HEK293 (cell line): ENCODE measurements at regions not wholly inside any gene's neighbourhood (a gene's known extent, or its start where the extent isn't known, plus 50 kb on each side); places are given as distances from the start of the nearest gene placed in this dataset.

ENCODE experiments used
- CTCF ChIA-PET: fragments of 350-600 bp; formaldehyde crosslinking; extraction: SDS; loops from one replicate; lab custom pipeline; 2021; ENCODE audit warnings: antibody characterized with exemption; lab: Yijun Ruan, JAX
- POLR2A ChIA-PET: fragments of 300-600 bp; formaldehyde crosslinking; extraction: SDS; loops from one replicate; lab custom pipeline; 2020; ENCODE audit warnings: antibody characterized with exemption, inconsistent platforms; lab: Yijun Ruan, JAX
- H3K27ac ChIP-seq: fragments of 200-500 bp; sonication (Bioruptor generic); 2 replicates; pipeline ENCODE4 v1.5.1; 2014; ENCODE audit warnings: low read depth, low read length, control low read depth, inconsistent platforms; ENCODE audit errors: extremely low read depth
- H3K36me3 ChIP-seq, 2 experiments: fragments of 200-500 bp in 1 of 2; sonication (Bioruptor generic) in 1 of 2; 1 replicate in 1 of 2; 2 replicates in 1 of 2; pipeline ENCODE4 v1.5.1; 2014 to 2017; ENCODE audit warnings: inconsistent platforms in 2 of 2, low read length in 2 of 2; ENCODE audit not compliant: control insufficient read depth in 2 of 2, insufficient read depth in 1 of 2
- H3K4me1 ChIP-seq: fragments of 200-500 bp; sonication (Bioruptor generic); 2 replicates; pipeline ENCODE4 v1.5.1; 2014; ENCODE audit warnings: mild to moderate bottlenecking, low read length, inconsistent platforms; ENCODE audit not compliant: control insufficient read depth, insufficient read depth
- H3K4me3 ChIP-seq: 2 replicates; pipeline ENCODE4 v1.5.1; 2011; ENCODE audit warnings: low read depth, mild to moderate bottlenecking, control low read depth, low read length, moderate library complexity
- H3K9me3 ChIP-seq: fragments of 200-500 bp; sonication (Bioruptor generic); 2 replicates; pipeline ENCODE4 v1.5.1; 2014; ENCODE audit warnings: low read depth, low read length, inconsistent platforms; ENCODE audit not compliant: control insufficient read depth, insufficient read depth
- GLIS2 ChIP-seq: fragments of 450-650 bp; formaldehyde crosslinking; IDR thresholded peaks from 2 replicates; pipeline ENCODE4 v1.5.1; 2016; ENCODE audit warnings: missing biosample characterization, missing genetic modification characterization
- HOXC10 ChIP-seq: sonication (generic); formaldehyde crosslinking; IDR thresholded peaks from 2 replicates; pipeline ENCODE4 v1.8.1; 2023; ENCODE audit warnings: mild to moderate bottlenecking, missing genetic modification reagents
- MEIS1 ChIP-seq: sonication (generic); formaldehyde crosslinking; IDR thresholded peaks from 2 replicates; pipeline ENCODE4 v1.8.1; 2022; ENCODE audit warnings: missing genetic modification reagents, mild to moderate bottlenecking, borderline replicate concordance
- MZF1 ChIP-seq: fragments of 450-650 bp; formaldehyde crosslinking; IDR thresholded peaks from 2 replicates; pipeline ENCODE4 v1.5.1; 2017; ENCODE audit warnings: missing biosample characterization, missing genetic modification characterization, borderline replicate concordance
- RBAK ChIP-seq: fragments of 450-650 bp; formaldehyde crosslinking; IDR thresholded peaks from 2 replicates; pipeline ENCODE4 v1.5.1; 2016; ENCODE audit warnings: missing biosample characterization, missing genetic modification characterization
- ZBTB8A ChIP-seq: fragments of 450-650 bp; formaldehyde crosslinking; IDR thresholded peaks from 2 replicates; pipeline ENCODE4 v1.5.1; 2016; ENCODE audit warnings: missing biosample characterization, missing genetic modification characterization
- ZFP3 ChIP-seq: fragments of 450-650 bp; formaldehyde crosslinking; IDR thresholded peaks from 2 replicates; pipeline ENCODE4 v1.5.1; 2016; ENCODE audit warnings: low read depth, missing biosample characterization, missing genetic modification characterization
- ZFP41 ChIP-seq: fragments of 450-650 bp; formaldehyde crosslinking; IDR thresholded peaks from 2 replicates; pipeline ENCODE4 v1.5.1; 2016; ENCODE audit warnings: missing biosample characterization, missing genetic modification characterization, borderline replicate concordance
- ZIC2 ChIP-seq: fragments of 450-650 bp; formaldehyde crosslinking; IDR thresholded peaks from 2 replicates; pipeline ENCODE4 v1.5.1; 2016; ENCODE audit warnings: missing biosample characterization, missing genetic modification characterization
- ZNF366 ChIP-seq: fragments of 450-650 bp; formaldehyde crosslinking; conservative IDR thresholded peaks from 2 replicates; pipeline ENCODE4 v1.5.1; 2016; ENCODE audit warnings: missing biosample characterization, missing genetic modification characterization
- ZNF37A ChIP-seq: fragments of 450-650 bp; IDR thresholded peaks from 2 replicates; pipeline ENCODE4 v1.5.1; 2018; ENCODE audit warnings: missing biosample characterization, missing genetic modification characterization
- ZNF423 ChIP-seq: fragments of 450-650 bp; formaldehyde crosslinking; IDR thresholded peaks from 2 replicates; pipeline ENCODE4 v1.5.1; 2016; ENCODE audit warnings: missing biosample characterization, missing genetic modification characterization
- ZNF549 ChIP-seq: fragments of 450-650 bp; IDR thresholded peaks from 2 replicates; pipeline ENCODE4 v1.5.1; 2018; ENCODE audit warnings: missing biosample characterization, missing genetic modification characterization, mild to moderate bottlenecking, inconsistent platforms, moderate library complexity
- ZNF571 ChIP-seq: fragments of 450-650 bp; formaldehyde crosslinking; IDR thresholded peaks from 2 replicates; pipeline ENCODE4 v1.5.0; 2017; ENCODE audit warnings: missing biosample characterization, missing genetic modification characterization
- ZNF600 ChIP-seq: fragments of 450-650 bp; formaldehyde crosslinking; IDR thresholded peaks from 2 replicates; pipeline ENCODE4 v1.5.1; 2016; ENCODE audit warnings: missing biosample characterization, missing genetic modification characterization
- ZNF785 ChIP-seq: fragments of 450-650 bp; formaldehyde crosslinking; IDR thresholded peaks from 2 replicates; pipeline ENCODE4 v1.5.1; 2016; ENCODE audit warnings: missing biosample characterization, missing genetic modification characterization
- ZNF843 ChIP-seq: fragments of 450-650 bp; formaldehyde crosslinking; IDR thresholded peaks from 2 replicates; pipeline ENCODE4 v1.5.1; 2016; ENCODE audit warnings: missing biosample characterization, missing genetic modification characterization
- TF ChIP-seq, protein P1 (sequence below): fragments of 450-650 bp; formaldehyde crosslinking; IDR thresholded peaks from 2 replicates; pipeline ENCODE4 v1.5.1; 2017; ENCODE audit warnings: missing biosample characterization, missing genetic modification characterization
- TF ChIP-seq, protein P2 (sequence below): fragments of 450-650 bp; formaldehyde crosslinking; IDR thresholded peaks from 2 replicates; pipeline ENCODE4 v1.5.1; 2016; ENCODE audit warnings: missing biosample characterization, missing genetic modification characterization

DNA sequence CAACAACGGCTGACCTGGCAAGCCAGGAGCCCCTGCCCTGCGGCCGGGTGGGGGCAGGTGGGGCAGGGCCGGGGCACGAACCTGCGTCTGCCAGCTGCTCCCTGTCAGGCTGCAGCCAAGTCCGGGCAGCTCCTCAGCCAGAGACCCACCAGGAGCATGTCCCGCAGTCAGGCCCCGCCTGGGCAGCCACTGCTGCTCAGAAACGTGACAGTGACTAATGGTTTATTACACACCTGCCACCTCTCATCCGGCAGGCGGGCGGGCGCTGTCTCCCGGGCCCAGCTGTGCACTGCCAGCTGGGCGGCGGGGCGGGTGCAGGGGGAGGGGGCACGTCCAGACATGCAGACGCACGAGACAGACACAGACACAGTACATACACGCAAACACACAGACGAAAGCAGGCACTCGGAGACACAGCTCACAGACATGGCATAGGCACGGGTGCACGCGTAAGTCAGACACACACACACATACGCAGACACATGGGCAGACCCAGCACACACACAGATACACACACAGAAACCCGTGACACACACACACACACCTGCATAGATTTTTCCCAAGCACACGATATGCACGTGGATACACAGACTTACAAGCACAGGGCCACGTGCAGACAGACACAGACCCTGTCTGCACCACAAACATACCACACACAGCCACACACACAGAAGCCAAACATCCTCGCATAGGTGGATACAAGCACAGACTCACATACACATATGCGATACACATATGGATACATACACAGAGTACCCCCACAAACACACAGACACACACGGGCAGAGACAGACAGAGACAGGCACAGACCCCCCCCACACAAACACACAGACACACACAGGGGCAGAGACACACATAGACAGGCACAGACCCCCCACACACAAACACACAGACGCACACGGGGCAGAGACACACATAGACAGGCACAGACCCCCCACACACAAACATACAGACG lies 248.3 kb upstream of the CIBAR2 start:
- TF ChIP-seq, protein P1, sequence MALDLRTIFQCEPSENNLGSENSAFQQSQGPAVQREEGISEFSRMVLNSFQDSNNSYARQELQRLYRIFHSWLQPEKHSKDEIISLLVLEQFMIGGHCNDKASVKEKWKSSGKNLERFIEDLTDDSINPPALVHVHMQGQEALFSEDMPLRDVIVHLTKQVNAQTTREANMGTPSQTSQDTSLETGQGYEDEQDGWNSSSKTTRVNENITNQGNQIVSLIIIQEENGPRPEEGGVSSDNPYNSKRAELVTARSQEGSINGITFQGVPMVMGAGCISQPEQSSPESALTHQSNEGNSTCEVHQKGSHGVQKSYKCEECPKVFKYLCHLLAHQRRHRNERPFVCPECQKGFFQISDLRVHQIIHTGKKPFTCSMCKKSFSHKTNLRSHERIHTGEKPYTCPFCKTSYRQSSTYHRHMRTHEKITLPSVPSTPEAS (tag by site-specific recombination) = peak; percentile 34
- peak; percentile 55 for TF ChIP-seq ZIC2 (tag by site-specific recombination)
- no peak for TF ChIP-seq MEIS1 (CRISPR knock-in tag)
- TF ChIP-seq, all 188 proteins: peak for 2
- POLR2A ChIA-PET = interaction anchor here (1.4 kb wide), 1 partner anchor 10 kb away, joined by 3 read pairs; no protein-coding TSS in a partner anchor

DNA sequence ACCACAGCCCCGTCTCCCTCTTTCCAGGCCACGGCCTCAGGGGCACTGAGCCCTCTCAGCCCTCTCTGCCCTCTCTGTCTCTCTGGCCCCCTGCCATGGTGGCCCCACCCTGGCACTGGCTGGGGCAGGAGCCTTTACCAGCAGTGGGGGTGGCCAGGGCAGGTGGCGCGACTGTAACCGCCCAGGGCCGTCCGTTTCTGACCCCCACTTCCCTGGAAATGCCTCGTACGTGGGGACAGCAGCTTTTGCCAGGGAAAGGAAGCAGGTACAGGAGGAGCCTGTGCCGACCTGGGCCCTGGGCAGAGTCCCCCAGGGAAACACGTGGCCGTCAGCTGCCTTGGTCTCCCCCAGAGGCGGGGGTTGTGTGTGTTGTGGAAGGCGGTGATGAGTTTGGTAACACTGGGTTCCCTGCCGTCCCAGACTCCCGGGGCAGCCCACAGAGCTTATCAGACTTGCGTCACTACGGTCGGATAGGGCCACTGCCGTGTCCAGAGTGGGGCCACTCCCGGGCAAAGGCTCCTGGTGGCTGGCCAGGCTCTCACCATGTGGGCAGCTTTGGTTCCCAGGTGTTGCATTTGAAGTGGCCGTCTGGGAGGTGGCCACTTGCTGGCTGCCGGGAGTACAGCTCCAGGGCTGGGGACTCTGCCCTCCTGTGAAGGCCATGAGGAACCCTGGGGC lies 249.3 kb upstream of the CIBAR2 start:
- H3K4me1 ChIP-seq = no peaks in the 10 kb centered on the region

More for the DNA sequence above, 248.3 kb upstream of the CIBAR2 start:
- no peak overlapping the region for H3K27ac ChIP-seq
- H3K9me3 ChIP-seq = no peaks in the 10 kb centered on the region
- CTCF ChIA-PET = interaction anchor here (1.1 kb wide), 1 partner anchor 9 kb away, joined by 5 read pairs; no protein-coding TSS in a partner anchor
- no peaks in the 10 kb centered on the region for H3K4me1 ChIP-seq
- no peaks in the 10 kb centered on the region for H3K36me3 ChIP-seq
- H3K4me3 ChIP-seq = no peak overlapping the region

DNA sequence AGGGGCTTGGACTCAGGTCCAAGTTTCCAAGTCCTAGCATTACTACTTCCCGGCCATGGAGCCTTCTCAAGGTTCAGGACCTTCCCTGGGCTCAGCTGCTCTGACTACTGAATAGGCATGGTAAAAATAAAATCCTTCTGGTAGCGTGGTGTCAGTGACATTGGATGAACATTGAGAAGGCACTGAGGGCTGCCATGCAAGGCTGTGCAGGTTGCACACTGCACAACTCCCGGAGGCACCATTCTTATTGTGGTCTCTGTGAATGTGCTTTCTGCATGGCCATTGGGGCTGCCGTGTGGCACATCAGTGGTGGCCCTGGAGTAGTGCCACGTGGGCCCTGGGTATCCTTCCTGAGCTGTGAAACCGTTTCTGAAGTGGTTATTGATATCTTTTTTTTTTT lies 250.2 kb upstream of the CIBAR2 start:
- Histone ChIP-seq H3K9me3 (no peaks in the 10 kb centered on the region), H3K4me3 (no peak overlapping the region), H3K4me1 (no peaks in the 10 kb centered on the region), H3K27ac (no peak overlapping the region), H3K36me3 (no peaks in the 10 kb centered on the region)
- CTCF ChIA-PET = interaction anchor here (0.9 to 1.3 kb wide), 2 partner anchors 15 to 54 kb away, joined by 3 to 4 read pairs; no protein-coding TSS in a partner anchor
- TF ChIP-seq ZNF843 (tag by site-specific recombination) (no peak), ZFP3 (tag by site-specific recombination) (no peak), HOXC10 (CRISPR knock-in tag) (no peak), ZFP41 (tag by site-specific recombination) (no peak), RBAK (tag by site-specific recombination) (no peak), ZNF785 (tag by site-specific recombination) (no peak)
- POLR2A ChIA-PET = interaction anchor here (0.7 to 1.4 kb wide), 2 partner anchors 12 to 254 kb away, joined by 3 read pairs; no protein-coding TSS in a partner anchor

More for the DNA sequence above, 249.3 kb upstream of the CIBAR2 start:
- H3K9me3 ChIP-seq = no peaks in the 10 kb centered on the region
- H3K27ac ChIP-seq = no peak overlapping the region
- no peaks in the 10 kb centered on the region for H3K36me3 ChIP-seq
- ChIA-PET CTCF (interaction anchor here (0.9 to 1.3 kb wide), 3 partner anchors 8 to 55 kb away, joined by 3 to 5 read pairs (median 4); no protein-coding TSS in a partner anchor), POLR2A (interaction anchor here (1.4 kb wide), 1 partner anchor 11 kb away, joined by 3 read pairs; no protein-coding TSS in a partner anchor)
- TF ChIP-seq GLIS2 (tag by site-specific recombination) (0 out of 2 replicates have a peak, but pooled peaks have one; percentile 14), ZBTB8A (tag by site-specific recombination) (0 out of 2 replicates have a peak, but pooled peaks have one; percentile 33), ZNF423 (tag by site-specific recombination) (no peak)
- H3K4me3 ChIP-seq = no peak overlapping the region

DNA sequence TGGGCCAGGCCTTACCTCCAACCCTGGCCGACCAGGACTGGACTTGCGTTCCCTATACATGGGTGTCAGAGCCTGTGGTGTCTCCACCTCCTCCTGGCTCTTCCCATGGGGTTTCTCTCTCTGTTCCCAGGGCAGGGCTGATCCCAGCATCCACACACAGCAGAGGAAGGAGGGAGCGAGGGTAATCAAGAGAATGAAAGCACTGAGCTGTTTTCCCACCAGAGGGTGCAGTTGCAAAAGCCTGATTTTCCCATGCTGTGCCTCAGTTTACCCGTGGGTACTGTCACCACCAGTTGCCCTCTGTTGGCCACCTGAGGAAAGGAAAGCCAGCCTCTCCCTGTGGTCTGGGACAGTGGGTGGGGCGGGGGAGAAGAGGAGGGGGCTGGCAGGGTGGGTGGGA lies 249.7 kb upstream of the GSE1 start:
- H3K9me3 ChIP-seq = no peaks in the 10 kb centered on the region
- POLR2A ChIA-PET = interaction anchor here (0.7 kb wide), 1 partner anchor 253 kb away, joined by 3 read pairs; no protein-coding TSS in a partner anchor
- CTCF ChIA-PET = no interaction called here
- no peaks in the 10 kb centered on the region for H3K4me1 ChIP-seq
- H3K27ac ChIP-seq = no peak overlapping the region
- H3K4me3 ChIP-seq = no peak overlapping the region
- H3K36me3 ChIP-seq = no peaks in the 10 kb centered on the region
- TF ChIP-seq ZNF600 (tag by site-specific recombination) (no peak), ZNF366 (no peak), ZNF37A (tag by site-specific recombination) (no peak), MZF1 (tag by site-specific recombination) (no peak), ZNF549 (tag by site-specific recombination) (no peak), ZNF571 (tag by site-specific recombination) (no peak)
- TF ChIP-seq, protein P2, sequence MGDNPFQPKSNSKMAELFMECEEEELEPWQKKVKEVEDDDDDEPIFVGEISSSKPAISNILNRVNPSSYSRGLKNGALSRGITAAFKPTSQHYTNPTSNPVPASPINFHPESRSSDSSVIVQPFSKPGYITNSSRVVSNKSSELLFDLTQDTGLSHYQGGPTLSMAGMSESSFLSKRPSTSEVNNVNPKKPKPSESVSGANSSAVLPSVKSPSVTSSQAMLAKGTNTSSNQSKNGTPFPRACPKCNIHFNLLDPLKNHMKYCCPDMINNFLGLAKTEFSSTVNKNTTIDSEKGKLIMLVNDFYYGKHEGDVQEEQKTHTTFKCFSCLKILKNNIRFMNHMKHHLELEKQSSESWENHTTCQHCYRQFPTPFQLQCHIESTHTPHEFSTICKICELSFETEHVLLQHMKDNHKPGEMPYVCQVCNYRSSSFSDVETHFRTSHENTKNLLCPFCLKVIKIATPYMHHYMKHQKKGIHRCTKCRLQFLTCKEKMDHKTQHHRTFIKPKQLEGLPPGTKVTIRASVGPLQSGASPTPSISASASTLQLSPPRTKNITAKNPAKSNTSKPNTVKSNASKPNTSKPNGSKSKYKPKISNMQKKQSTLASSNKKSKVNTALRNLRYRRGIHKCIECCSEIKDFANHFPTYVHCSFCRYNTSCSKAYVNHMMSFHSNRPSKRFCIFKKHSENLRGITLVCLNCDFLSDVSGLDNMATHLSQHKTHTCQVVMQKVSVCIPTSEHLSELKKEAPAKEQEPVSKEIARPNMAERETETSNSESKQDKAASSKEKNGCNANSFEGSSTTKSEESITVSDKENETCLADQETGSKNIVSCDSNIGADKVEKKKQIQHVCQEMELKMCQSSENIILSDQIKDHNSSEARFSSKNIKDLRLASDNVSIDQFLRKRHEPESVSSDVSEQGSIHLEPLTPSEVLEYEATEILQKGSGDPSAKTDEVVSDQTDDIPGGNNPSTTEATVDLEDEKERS (tag by site-specific recombination) = no peak
- TF ChIP-seq, protein P1 (tag by site-specific recombination) = no peak
